CD14-positive monocyte (primary cell): ENCODE measurements at regions not wholly inside any gene's neighbourhood (a gene's known extent, or its start where the extent isn't known, plus 50 kb on each side); places are given as distances from the start of the nearest gene placed in this dataset.

Experiments used
- DNase-seq, 3 donors: peaks; one replicate each; pipeline ENCODE4 v3.0.0-alpha.2; 2011 to 2022
- H2AFZ ChIP-seq: 2 replicates; pipeline ENCODE4 v1.6.0; 2012; ENCODE audit warnings: mild to moderate bottlenecking, low read depth, low read length, inconsistent platforms; ENCODE audit not compliant: insufficient read depth, poor library complexity, severe bottlenecking
- H3K27ac ChIP-seq, 2 donors: 1 replicate in 1 of 2; 2 replicates in 1 of 2; pipeline ENCODE4 v1.5.1; 2012 to 2013; ENCODE audit warnings: low read length in 2 of 2, control low read depth in 1 of 2, inconsistent platforms in 1 of 2, low read depth in 1 of 2, mild to moderate bottlenecking in 1 of 2
- H3K27me3 ChIP-seq, 2 donors: one replicate each; pipeline versions ENCODE4 v1.6.0 to v1.6.1; 2011 to 2013; ENCODE audit warnings: low read length in 2 of 2; ENCODE audit not compliant: control insufficient read depth in 2 of 2, insufficient read depth in 2 of 2
- H3K36me3 ChIP-seq, 2 donors: replicated peaks in 1 of 2; 1 replicate in 1 of 2; 2 replicates in 1 of 2; pipeline versions ENCODE4 v1.5.1 to v1.6.1; 2012 to 2013; ENCODE audit warnings: low read length in 2 of 2, control low read depth in 1 of 2, inconsistent platforms in 1 of 2, mild to moderate bottlenecking in 1 of 2; ENCODE audit not compliant: insufficient read depth in 2 of 2, control insufficient read depth in 1 of 2
- H3K4me1 ChIP-seq, 2 donors: 1 replicate in 1 of 2; 2 replicates in 1 of 2; pipeline versions ENCODE4 v1.5.1 to v1.6.1; 2012 to 2013; ENCODE audit warnings: low read length in 2 of 2, control low read depth in 1 of 2, inconsistent platforms in 1 of 2, mild to moderate bottlenecking in 1 of 2, moderate library complexity in 1 of 2; ENCODE audit not compliant: insufficient read depth in 2 of 2, control insufficient read depth in 1 of 2
- H3K4me2 ChIP-seq: replicated peaks from 2 replicates; pipeline ENCODE3; 2012; ENCODE audit warnings: low read length, moderate library complexity, mild to moderate bottlenecking; ENCODE audit not compliant: poor library complexity, severe bottlenecking; ENCODE audit errors: extremely low read depth
- H3K4me3 ChIP-seq, 3 experiments: fragments of 200-600 bp in 1 of 3; sonication (generic) in 1 of 3; replicated peaks in 1 of 3; 1 replicate in 2 of 3; 2 replicates in 1 of 3; pipeline ENCODE4 v1.5.1; 2011 to 2013; ENCODE audit warnings: low read length in 3 of 3, mild to moderate bottlenecking in 3 of 3, control low read depth in 2 of 3, low read depth in 2 of 3, inconsistent platforms in 1 of 3, moderate library complexity in 1 of 3
- H3K79me2 ChIP-seq: 2 replicates; pipeline ENCODE4 v1.6.0; 2012; ENCODE audit warnings: mild to moderate bottlenecking, control low read depth, inconsistent platforms, low read length, moderate library complexity; ENCODE audit not compliant: insufficient read depth
- H3K9ac ChIP-seq: 2 replicates; pipeline ENCODE4 v1.6.0; 2017; ENCODE audit warnings: low read length, mild to moderate bottlenecking; ENCODE audit not compliant: insufficient read depth, poor library complexity, severe bottlenecking
- H3K9me3 ChIP-seq, 2 donors: replicated peaks in 1 of 2; 1 replicate in 1 of 2; 2 replicates in 1 of 2; pipeline versions ENCODE4 v1.5.1 to v1.6.1; 2012 to 2013; ENCODE audit warnings: low read length in 2 of 2, control low read depth in 1 of 2; ENCODE audit not compliant: control insufficient read depth in 1 of 2, insufficient read depth in 1 of 2
- H4K20me1 ChIP-seq: 2 replicates; pipeline ENCODE4 v1.6.0; 2012; ENCODE audit warnings: mild to moderate bottlenecking, low read length, control low read depth, moderate library complexity; ENCODE audit not compliant: insufficient read depth
- H3K27ac Mint-ChIP-seq, 7 donors: one replicate each; pipeline ENCODE4 v1.8.0; 2020; ENCODE audit warnings: mild to moderate bottlenecking in 7 of 7, mixed read lengths in 7 of 7, moderate library complexity in 6 of 7, inconsistent platforms in 2 of 7
- H3K27me3 Mint-ChIP-seq, 3 donors: one replicate each; pipeline ENCODE4 v1.8.0; 2021 to 2022; ENCODE audit warnings: low read depth in 3 of 3, mild to moderate bottlenecking in 3 of 3, mixed read lengths in 3 of 3, moderate library complexity in 3 of 3, inconsistent platforms in 1 of 3
- H3K36me3 Mint-ChIP-seq, 2 donors: one replicate each; pipeline ENCODE4 v1.8.0; 2020; ENCODE audit warnings: mixed read lengths in 2 of 2, inconsistent platforms in 1 of 2, mild to moderate bottlenecking in 1 of 2
- H3K4me1 Mint-ChIP-seq: one replicate; pipeline ENCODE4 v1.8.0; 2020; ENCODE audit warnings: mild to moderate bottlenecking, mixed read lengths
- H3K4me3 Mint-ChIP-seq, 2 donors: one replicate each; pipeline ENCODE4 v1.8.0; 2020; ENCODE audit warnings: mild to moderate bottlenecking in 2 of 2, mixed read lengths in 2 of 2, moderate library complexity in 1 of 2
- H3K9me3 Mint-ChIP-seq, 7 donors: one replicate each; pipeline ENCODE4 v1.8.0; 2020 to 2022; ENCODE audit warnings: mixed read lengths in 7 of 7, mild to moderate bottlenecking in 6 of 7, moderate library complexity in 6 of 7, inconsistent platforms in 2 of 7
- WGBS: methylation state at CpG from one replicate; pipeline ENCODE4 v1.1.5; 2013; ENCODE audit warnings: missing lambda C conversion rate; ENCODE audit not compliant: insufficient coverage; 5-methylcytosine and 5-hydroxymethylcytosine counted together
- intact Hi-C, 2 donors: fragments of 100-400 bp; cut with micrococcal nuclease; formaldehyde crosslinking; loops; one replicate each; pipeline versions ENCODE4 v1.15.0 to v1.15.1; 2023
- TF ChIP-seq, protein P1 (sequence below): fragments of 200-600 bp; IDR thresholded peaks from one replicate; pipeline ENCODE4 v1.8.0; 2022; ENCODE audit warnings: antibody characterized with exemption, mild to moderate bottlenecking

DNA sequence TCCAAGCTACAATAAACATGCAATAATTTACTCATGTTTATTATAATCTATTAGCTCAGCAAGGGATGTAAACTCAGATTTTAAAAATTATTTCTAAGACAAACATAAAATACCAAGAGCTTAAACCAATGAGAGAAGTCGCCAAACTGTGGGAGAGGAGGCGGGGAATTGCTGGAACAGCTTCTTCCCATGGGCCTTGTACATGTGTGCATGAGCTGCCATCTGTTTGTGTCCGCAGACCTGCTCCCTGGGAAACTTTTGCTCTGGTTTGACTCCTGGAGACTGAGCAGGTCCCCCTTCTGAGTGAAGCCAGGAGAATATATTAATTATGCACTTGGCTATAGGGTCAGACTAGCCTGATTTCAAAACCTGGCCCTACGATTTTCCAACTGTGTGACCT, 655.9 kb upstream of the SOX11 start:
- no peak overlapping the region for H3K27ac Mint-ChIP-seq
- no peaks in the 10 kb centered on the region for H3K4me1 Mint-ChIP-seq

GRCh38 chr2:5039241-5039975, 652.8 kb upstream of the SOX11 start:
- WGBS: 100% methylated on average over 2 of the region's 6 CpGs
- TF ChIP-seq, protein P1, sequence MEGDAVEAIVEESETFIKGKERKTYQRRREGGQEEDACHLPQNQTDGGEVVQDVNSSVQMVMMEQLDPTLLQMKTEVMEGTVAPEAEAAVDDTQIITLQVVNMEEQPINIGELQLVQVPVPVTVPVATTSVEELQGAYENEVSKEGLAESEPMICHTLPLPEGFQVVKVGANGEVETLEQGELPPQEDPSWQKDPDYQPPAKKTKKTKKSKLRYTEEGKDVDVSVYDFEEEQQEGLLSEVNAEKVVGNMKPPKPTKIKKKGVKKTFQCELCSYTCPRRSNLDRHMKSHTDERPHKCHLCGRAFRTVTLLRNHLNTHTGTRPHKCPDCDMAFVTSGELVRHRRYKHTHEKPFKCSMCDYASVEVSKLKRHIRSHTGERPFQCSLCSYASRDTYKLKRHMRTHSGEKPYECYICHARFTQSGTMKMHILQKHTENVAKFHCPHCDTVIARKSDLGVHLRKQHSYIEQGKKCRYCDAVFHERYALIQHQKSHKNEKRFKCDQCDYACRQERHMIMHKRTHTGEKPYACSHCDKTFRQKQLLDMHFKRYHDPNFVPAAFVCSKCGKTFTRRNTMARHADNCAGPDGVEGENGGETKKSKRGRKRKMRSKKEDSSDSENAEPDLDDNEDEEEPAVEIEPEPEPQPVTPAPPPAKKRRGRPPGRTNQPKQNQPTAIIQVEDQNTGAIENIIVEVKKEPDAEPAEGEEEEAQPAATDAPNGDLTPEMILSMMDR: no peak
- H3K9me3 Mint-ChIP-seq: peaks cover 2 to 22% (median 3%) of the 10 kb centered on the region in 7 donors

More for the DNA sequence above, 655.9 kb upstream of the SOX11 start:
- Histone ChIP-seq H3K4me2 (no peak overlapping the region), H3K27me3 (no peaks in the 10 kb centered on the region), H3K9ac (no peak overlapping the region), H3K9me3 (peaks cover 3 to 6% of the 10 kb centered on the region in 2 donors), H3K4me1 (no peaks in the 10 kb centered on the region), H2AFZ (no peak overlapping the region), H3K79me2 (no peaks in the 10 kb centered on the region), H3K27ac (no peak overlapping the region), H3K36me3 (no peaks in the 10 kb centered on the region), H3K4me3 (no peak overlapping the region), H4K20me1 (no peaks in the 10 kb centered on the region)
- intact Hi-C loops: no loop called here
- DNase-seq: no peak
- WGBS: 100% methylated on average over 2 of the region's 4 CpGs
- Mint-ChIP-seq H3K9me3 (peaks cover 0 to 25% (median 0%) of the 10 kb centered on the region in 7 donors), H3K27me3 (peaks cover 0 to 4% (median 1%) of the 10 kb centered on the region in 3 donors), H3K36me3 (no peaks in the 10 kb centered on the region), H3K4me3 (no peak overlapping the region)
- TF ChIP-seq, protein P1: no peak

More at GRCh38 chr2:5039241-5039975, 652.8 kb upstream of the SOX11 start:
- H4K20me1 ChIP-seq: no peaks in the 10 kb centered on the region
- H2AFZ ChIP-seq: no peak overlapping the region
- no peak overlapping the region for H3K27ac ChIP-seq
- Mint-ChIP-seq H3K27ac (no peak overlapping the region), H3K4me1 (no peaks in the 10 kb centered on the region), H3K27me3 (peaks cover 0 to 4% (median 2%) of the 10 kb centered on the region in 3 donors), H3K4me3 (no peak overlapping the region), H3K36me3 (no peaks in the 10 kb centered on the region)
- no peaks in the 10 kb centered on the region for H3K79me2 ChIP-seq
- H3K4me2 ChIP-seq: no peak overlapping the region
- no peak overlapping the region for H3K9ac ChIP-seq
- H3K4me1 ChIP-seq: no peaks in the 10 kb centered on the region
- DNase-seq: no peak
- H3K27me3 ChIP-seq: no peaks in the 10 kb centered on the region
- H3K4me3 ChIP-seq: no peak overlapping the region
- H3K36me3 ChIP-seq: no peaks in the 10 kb centered on the region
- peaks cover 12 to 14% of the 10 kb centered on the region in 2 donors for H3K9me3 ChIP-seq
- intact Hi-C loops: no loop called here
